Right atrium auricular region (tissue), 2 donors: ENCODE measurements at regions not wholly inside any gene's neighbourhood (a gene's known extent, or its start where the extent isn't known, plus 50 kb on each side); places are given as distances from the start of the nearest gene placed in this dataset.

Experiments
- DNase-seq: peaks from one replicate; pipeline ENCODE4 v3.0.0-alpha.2; 2019; ENCODE audit warnings: low spot score
- H3K27ac ChIP-seq, 2 donors: fragments of 200-600 bp; sonication (generic); 1 replicate in 1 of 2; 2 replicates in 1 of 2; pipeline ENCODE4 v1.5.1; 2016 to 2019
- H3K27me3 ChIP-seq, 2 donors: fragments of 200-600 bp; sonication (generic); one replicate each; pipeline versions ENCODE4 v1.5.1 to v1.6.0; 2017 to 2019
- H3K36me3 ChIP-seq: fragments of 200-600 bp; sonication (generic); one replicate; pipeline ENCODE4 v1.5.1; 2016
- H3K4me1 ChIP-seq, 2 donors: fragments of 200-600 bp; sonication (generic); one replicate each; pipeline versions ENCODE4 v1.5.1 to v1.6.0; 2017 to 2019
- H3K4me3 ChIP-seq, 2 donors: fragments of 200-600 bp; sonication (generic); 1 replicate in 1 of 2; 2 replicates in 1 of 2; pipeline ENCODE4 v1.5.1; 2017 to 2019; ENCODE audit warnings: mild to moderate bottlenecking in 1 of 2, moderate library complexity in 1 of 2
- H3K9me3 ChIP-seq, 2 donors: fragments of 200-600 bp; sonication (generic); one replicate each; pipeline ENCODE4 v1.5.1; 2019
- CTCF ChIP-seq, 2 donors: fragments of 200-600 bp; sonication (generic); IDR thresholded peaks; one replicate each; pipeline ENCODE4 v1.5.1; 2019; ENCODE audit warnings: antibody characterized with exemption in 2 of 2

GRCh38 chr6:16061818-16062217 is 67.1 kb upstream of the MYLIP start:
- TF ChIP-seq CTCF (IDR thresholded peaks at IDR 0.05): no peak
- no peak overlapping the region for H3K4me3 ChIP-seq
- DNase-seq: no peak
- no peak overlapping the region for H3K27ac ChIP-seq
- H3K27me3 ChIP-seq: no peaks in the 10 kb centered on the region
- H3K9me3 ChIP-seq: no peaks in the 10 kb centered on the region
- no peaks in the 10 kb centered on the region for H3K4me1 ChIP-seq
- no peaks in the 10 kb centered on the region for H3K36me3 ChIP-seq

- no peak for DNase-seq
- H3K36me3 ChIP-seq: no peaks in the 10 kb centered on the region
- no peak for TF ChIP-seq CTCF (IDR thresholded peaks at IDR 0.05)
- no peaks in the 10 kb centered on the region for H3K4me1 ChIP-seq
- no peaks in the 10 kb centered on the region for H3K9me3 ChIP-seq
- no peaks in the 10 kb centered on the region for H3K27me3 ChIP-seq
- H3K4me3 ChIP-seq: no peak overlapping the region
- H3K27ac ChIP-seq: no peak overlapping the region
Observed at GRCh38 chr6:16060039-16060438, 68.8 kb upstream of the MYLIP start.

- Histone ChIP-seq H3K27ac (no peak overlapping the region), H3K27me3 (no peaks in the 10 kb centered on the region), H3K4me3 (no peak overlapping the region), H3K36me3 (no peaks in the 10 kb centered on the region), H3K4me1 (no peaks in the 10 kb centered on the region), H3K9me3 (no peaks in the 10 kb centered on the region)
- no peak for DNase-seq
- no peak for TF ChIP-seq CTCF (IDR thresholded peaks at IDR 0.05)
Observed at GRCh38 chr6:16059496-16059895, 69.4 kb upstream of the MYLIP start.

- H3K27ac ChIP-seq: no peak overlapping the region
- H3K4me3 ChIP-seq: no peak overlapping the region
- DNase-seq: no peak
- no peaks in the 10 kb centered on the region for H3K36me3 ChIP-seq
- H3K27me3 ChIP-seq: no peaks in the 10 kb centered on the region
- H3K9me3 ChIP-seq: no peaks in the 10 kb centered on the region
- H3K4me1 ChIP-seq: no peaks in the 10 kb centered on the region
- no peak for TF ChIP-seq CTCF (IDR thresholded peaks at IDR 0.05)
Observed at GRCh38 chr6:16058929-16059345, 69.9 kb upstream of the MYLIP start.

GRCh38 chr6:16058201-16058928 is 70.5 kb upstream of the MYLIP start:
- no peak for TF ChIP-seq CTCF (IDR thresholded peaks at IDR 0.05)
- no peak overlapping the region for H3K27ac ChIP-seq
- no peaks in the 10 kb centered on the region for H3K27me3 ChIP-seq
- no peak overlapping the region for H3K4me3 ChIP-seq
- no peaks in the 10 kb centered on the region for H3K9me3 ChIP-seq
- DNase-seq: no peak
- H3K4me1 ChIP-seq: no peaks in the 10 kb centered on the region
- no peaks in the 10 kb centered on the region for H3K36me3 ChIP-seq

- Histone ChIP-seq H3K4me3 (no peak overlapping the region), H3K4me1 (no peaks in the 10 kb centered on the region), H3K9me3 (no peaks in the 10 kb centered on the region), H3K36me3 (no peaks in the 10 kb centered on the region), H3K27ac (no peak overlapping the region), H3K27me3 (no peaks in the 10 kb centered on the region)
- no peak for DNase-seq
- no peak for TF ChIP-seq CTCF (IDR thresholded peaks at IDR 0.05)
Observed at GRCh38 chr6:16057446-16057845, 71.4 kb upstream of the MYLIP start.
